Heart right ventricle (tissue), 16 donors: ENCODE measurements at regions not wholly inside any gene's neighbourhood (a gene's known extent, or its start where the extent isn't known, plus 50 kb on each side); places are given as distances from the start of the nearest gene placed in this dataset.

Experiments used
- ATAC-seq, 8 donors: fragments of 200-7000 bp; cut with Tn5 transposase; one replicate each; pipeline ENCODE4 v1.9.1; 2020; ENCODE audit warnings: mild to moderate bottlenecking in 8 of 8, moderate library complexity in 8 of 8, moderate number of reproducible peaks in 1 of 8
- DNase-seq, 2 donors: peaks; one replicate each; pipeline ENCODE4 v3.0.0-alpha.2; 2020
- H3K27ac ChIP-seq, 10 donors: fragments of 200-600 bp; sonication (generic) in 2 of 10; one replicate each; pipeline versions ENCODE4 v1.5.0 to v1.8.0; 2020 to 2022; ENCODE audit warnings: mild to moderate bottlenecking in 3 of 10
- H3K27me3 ChIP-seq, 7 donors: fragments of 200-600 bp; one replicate each; pipeline ENCODE4 v1.8.0; 2021 to 2022; ENCODE audit warnings: mild to moderate bottlenecking in 2 of 7
- H3K36me3 ChIP-seq, 9 donors: fragments of 200-600 bp; sonication (generic) in 1 of 9; one replicate each; pipeline versions ENCODE4 v1.5.0 to v1.8.0; 2020 to 2022; ENCODE audit warnings: mild to moderate bottlenecking in 2 of 9
- H3K4me1 ChIP-seq, 9 donors: fragments of 200-600 bp; sonication (generic) in 1 of 9; one replicate each; pipeline versions ENCODE4 v1.5.0 to v1.8.0; 2020 to 2022; ENCODE audit warnings: mild to moderate bottlenecking in 4 of 9
- H3K4me3 ChIP-seq, 10 donors: fragments of 200-600 bp; sonication (generic) in 2 of 10; one replicate each; pipeline versions ENCODE4 v1.5.0 to v1.8.0; 2020 to 2022; ENCODE audit warnings: mild to moderate bottlenecking in 7 of 10, moderate library complexity in 2 of 10
- H3K9me3 ChIP-seq, 11 donors: fragments of 200-600 bp in 10 of 11; sonication (generic) in 2 of 11; one replicate each; pipeline versions ENCODE4 v1.5.0 to v1.8.0; 2013 to 2022; ENCODE audit warnings: mild to moderate bottlenecking in 2 of 11, control low read depth in 1 of 11, moderate library complexity in 1 of 11
- WGBS, 2 donors: extraction: QIAGEN DNeasy Blood & Tissue Kit; methylation state at CpG; one replicate each; pipeline ENCODE4 v1.1.7; 2013; ENCODE audit warnings: inconsistent platforms in 1 of 2; 5-methylcytosine and 5-hydroxymethylcytosine counted together
- intact Hi-C, 10 donors: fragments of 100-400 bp; cut with DNase I; formaldehyde crosslinking; loops; one replicate each; pipeline versions ENCODE4 v1.11.1 to v1.14.2; 2022
- TF ChIP-seq, protein P1 (sequence below), 9 donors: fragments of 200-600 bp; sonication (generic) in 2 of 9; IDR thresholded peaks; one replicate each; pipeline versions ENCODE4 v1.5.0 to v1.8.0; 2021 to 2022; ENCODE audit warnings: antibody characterized with exemption in 9 of 9, mild to moderate bottlenecking in 5 of 9, moderate library complexity in 1 of 9
- donor health status: Arrhythmogenic right ventricular cardiomyopathy.
- donor health status: ischemic (EF 13 %, LVEDD 7.1; RV severe dilation, severe dysfunction).
- donor health status: healthy with polysubstance abuse.
- donor health status: DM: no; HTN: yes; CAD: no.
- donor health status: DM: no; HTN: no; CAD: no.
- donor health status: ischemic (EF 25% LVEDD 6.9; RV normal size, moderate dysfunction).
- donor health status: ischemic (EF 25% LVEDD 5.7; RV mildly dilated, moderate dysfunction).
- donor health status: healthy.
- donor health status: DM: yes; HTN: yes; CAD: no.
- donor health status: Ischemic cardiomyopathy.
- donor health status: ischemic (EF 35%, LVEDD 5.7; RV mildly dilated, moderate dysfunction).
- donor health status: nonischemic (EF 11% LVEDD 7.7; RV severe dilation, severe dysfunction).
- donor health status: DM: yes; HTN: yes; CAD: no.
- donor health status: PGD.
- donor health status: ischemic (EF 29% LVEDD 5.4; RV normal size, mild dysfunction).
- donor health status: nonischemic (EF 23%, LVEDD 6.1; RV moderate dilation, normal function).

DNA sequence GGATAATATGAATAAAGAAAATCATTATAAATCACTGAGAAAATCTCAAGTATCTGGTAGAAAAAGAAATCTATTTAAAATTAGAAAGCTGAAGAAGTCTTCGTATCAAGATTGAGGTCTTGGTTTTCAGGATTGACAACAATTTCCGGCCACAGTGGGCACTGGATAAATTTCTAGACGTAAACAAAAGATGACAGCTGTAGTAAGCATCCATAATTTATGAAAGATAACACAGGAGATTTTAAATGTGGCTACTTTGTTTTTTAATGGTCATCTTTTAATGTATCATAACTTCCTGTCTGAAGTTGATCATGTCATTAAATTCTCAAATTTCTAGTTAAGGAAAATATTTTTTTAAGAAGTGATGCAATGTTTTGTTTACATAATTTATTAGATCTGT, 444.2 kb downstream of the HTR1B start:
- peaks cover 0 to 6% (median 0%) of the 10 kb centered on the region in 11 donors for H3K9me3 ChIP-seq
- H3K27ac ChIP-seq, result no peak overlapping the region
- no peaks in the 10 kb centered on the region for H3K36me3 ChIP-seq
- 74 to 87% methylated on average over 3 of the region's 3 CpGs for WGBS, 2 donors
- DNase-seq, result no peak
- H3K27me3 ChIP-seq, result no peaks in the 10 kb centered on the region
- no peak overlapping the region for H3K4me3 ChIP-seq
- intact Hi-C loops, result no loop called here
- TF ChIP-seq, protein P1, sequence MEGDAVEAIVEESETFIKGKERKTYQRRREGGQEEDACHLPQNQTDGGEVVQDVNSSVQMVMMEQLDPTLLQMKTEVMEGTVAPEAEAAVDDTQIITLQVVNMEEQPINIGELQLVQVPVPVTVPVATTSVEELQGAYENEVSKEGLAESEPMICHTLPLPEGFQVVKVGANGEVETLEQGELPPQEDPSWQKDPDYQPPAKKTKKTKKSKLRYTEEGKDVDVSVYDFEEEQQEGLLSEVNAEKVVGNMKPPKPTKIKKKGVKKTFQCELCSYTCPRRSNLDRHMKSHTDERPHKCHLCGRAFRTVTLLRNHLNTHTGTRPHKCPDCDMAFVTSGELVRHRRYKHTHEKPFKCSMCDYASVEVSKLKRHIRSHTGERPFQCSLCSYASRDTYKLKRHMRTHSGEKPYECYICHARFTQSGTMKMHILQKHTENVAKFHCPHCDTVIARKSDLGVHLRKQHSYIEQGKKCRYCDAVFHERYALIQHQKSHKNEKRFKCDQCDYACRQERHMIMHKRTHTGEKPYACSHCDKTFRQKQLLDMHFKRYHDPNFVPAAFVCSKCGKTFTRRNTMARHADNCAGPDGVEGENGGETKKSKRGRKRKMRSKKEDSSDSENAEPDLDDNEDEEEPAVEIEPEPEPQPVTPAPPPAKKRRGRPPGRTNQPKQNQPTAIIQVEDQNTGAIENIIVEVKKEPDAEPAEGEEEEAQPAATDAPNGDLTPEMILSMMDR (IDR thresholded peaks at IDR 0.05), result no peak
- peaks cover 0 to 3% (median 0%) of the 10 kb centered on the region in 9 donors for H3K4me1 ChIP-seq
- no peak for ATAC-seq

- 79 to 91% methylated on average over 2 of the region's 2 CpGs for WGBS, 2 donors
- Histone ChIP-seq H3K4me1 (peaks cover 0 to 3% (median 0%) of the 10 kb centered on the region in 9 donors), H3K27ac (no peak overlapping the region), H3K9me3 (peaks cover 0 to 6% (median 0%) of the 10 kb centered on the region in 11 donors), H3K4me3 (no peak overlapping the region), H3K27me3 (no peaks in the 10 kb centered on the region), H3K36me3 (no peaks in the 10 kb centered on the region)
- ATAC-seq, result no peak
- TF ChIP-seq, protein P1 (IDR thresholded peaks at IDR 0.05), result no peak
- no peak for DNase-seq
- intact Hi-C loops, result no loop called here
These were observed 445.8 kb downstream of the HTR1B start for GRCh38 chr6:77017537-77017936.

GRCh38 chr6:77015350-77015749, 447.9 kb downstream of the HTR1B start:
- Histone ChIP-seq H3K9me3 (peaks cover 0 to 27% (median 5%) of the 10 kb centered on the region in 11 donors), H3K36me3 (no peaks in the 10 kb centered on the region), H3K4me3 (no peak overlapping the region), H3K4me1 (peaks cover 0 to 3% (median 0%) of the 10 kb centered on the region in 9 donors), H3K27me3 (no peaks in the 10 kb centered on the region), H3K27ac (no peak overlapping the region)
- ATAC-seq (no peak), DNase-seq (no peak)
- TF ChIP-seq, protein P1 (IDR thresholded peaks at IDR 0.05), result no peak
- 53 to 58% methylated on average over 1 of the region's 1 CpG for WGBS, 2 donors
- intact Hi-C loops, result no loop called here

DNA sequence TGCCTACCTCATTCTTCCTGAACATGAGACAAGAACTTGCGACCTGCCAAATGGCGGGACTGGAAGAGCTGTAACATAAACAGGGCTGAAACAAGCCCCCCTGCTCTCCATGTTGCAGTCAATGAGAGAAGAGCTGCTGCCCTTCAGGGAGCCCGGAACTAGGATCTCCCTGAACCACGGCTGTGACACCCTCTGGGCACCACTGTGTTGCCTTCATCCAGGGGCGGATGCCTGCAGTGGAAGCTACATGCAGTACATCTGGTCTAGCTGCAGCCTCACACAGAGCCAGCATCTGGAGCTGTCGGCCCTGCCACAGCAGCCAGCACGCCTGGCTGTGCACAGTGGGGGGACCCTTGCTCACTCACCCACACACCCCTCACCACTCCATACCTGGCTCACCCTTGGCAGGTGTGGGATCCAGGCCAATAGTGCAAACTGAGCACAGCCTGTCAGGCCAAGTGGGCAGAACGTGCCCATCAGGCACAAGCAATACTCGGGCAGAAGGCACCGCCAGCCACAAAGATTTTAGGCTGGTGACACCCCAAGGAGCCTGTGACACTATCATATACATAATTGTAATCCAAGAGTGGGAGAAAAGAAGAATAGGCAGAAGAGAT, 451.3 kb downstream of the HTR1B start:
- Histone ChIP-seq H3K9me3 (peaks cover 0 to 42% (median 8%) of the 10 kb centered on the region in 11 donors), H3K27ac (no peak overlapping the region), H3K36me3 (no peaks in the 10 kb centered on the region), H3K4me3 (no peak overlapping the region), H3K4me1 (peaks cover 0 to 3% (median 0%) of the 10 kb centered on the region in 9 donors), H3K27me3 (no peaks in the 10 kb centered on the region)
- intact Hi-C loops, result no loop called here
- ATAC-seq (no peak), DNase-seq (no peak)
- TF ChIP-seq, protein P1 (IDR thresholded peaks at IDR 0.05), result no peak
- 89 to 93% methylated on average over 10 of the region's 10 CpGs for WGBS, 2 donors
